Heart left ventricle (tissue), 13 donors: ENCODE measurements at regions not wholly inside any gene's neighbourhood (a gene's known extent, or its start where the extent isn't known, plus 50 kb on each side); places are given as distances from the start of the nearest gene placed in this dataset.
"Not testable (repeated sequence)": the region's sequence is repeated elsewhere in the genome, so short reads cannot be mapped to it uniquely, and the experiment has no call there.

Source experiments
- CTCF ChIP-seq, 12 donors: fragments of 200-600 bp; sonication (generic) in 4 of 12; IDR thresholded peaks; one replicate each; pipeline versions ENCODE4 v1.5.0 to v1.8.0; 2018 to 2022; ENCODE audit warnings: antibody characterized with exemption in 12 of 12, mild to moderate bottlenecking in 5 of 12
- POLR2A ChIP-seq, 2 donors: fragments of 450-650 bp; IDR thresholded peaks; one replicate each; pipeline ENCODE4 v1.6.1; 2017; ENCODE audit warnings: antibody characterized with exemption in 2 of 2, mild to moderate bottlenecking in 2 of 2, moderate library complexity in 2 of 2
- donor health status: ischemic (EF 13 %, LVEDD 7.1; RV severe dilation, severe dysfunction).
- donor health status: DM: no; HTN: yes; CAD: no.
- donor health status: DM: no; HTN: no; CAD: no.
- donor health status: ischemic (EF 25% LVEDD 6.9; RV normal size, moderate dysfunction).
- donor health status: ischemic (EF 25% LVEDD 5.7; RV mildly dilated, moderate dysfunction).
- donor health status: ischemic (EF 35%, LVEDD 5.7; RV mildly dilated, moderate dysfunction).
- donor health status: nonischemic (EF 11% LVEDD 7.7; RV severe dilation, severe dysfunction).
- donor health status: DM: yes; HTN: yes; CAD: no.
- donor health status: PGD.
- donor health status: ischemic (EF 29% LVEDD 5.4; RV normal size, mild dysfunction).
- donor health status: nonischemic (EF 23%, LVEDD 6.1; RV moderate dilation, normal function).

- TF ChIP-seq CTCF, POLR2A (IDR thresholded peaks at IDR 0.05): not testable (repeated sequence)
These were observed 347.4 kb downstream of the MAGEE1 start for GRCh38 chrX:76774912-76775311.
